ENCODE measurements at regions not wholly inside any gene's neighbourhood (a gene's known extent, or its start where the extent isn't known, plus 50 kb on each side); places are given as distances from the start of the nearest gene placed in this dataset.

DNA sequence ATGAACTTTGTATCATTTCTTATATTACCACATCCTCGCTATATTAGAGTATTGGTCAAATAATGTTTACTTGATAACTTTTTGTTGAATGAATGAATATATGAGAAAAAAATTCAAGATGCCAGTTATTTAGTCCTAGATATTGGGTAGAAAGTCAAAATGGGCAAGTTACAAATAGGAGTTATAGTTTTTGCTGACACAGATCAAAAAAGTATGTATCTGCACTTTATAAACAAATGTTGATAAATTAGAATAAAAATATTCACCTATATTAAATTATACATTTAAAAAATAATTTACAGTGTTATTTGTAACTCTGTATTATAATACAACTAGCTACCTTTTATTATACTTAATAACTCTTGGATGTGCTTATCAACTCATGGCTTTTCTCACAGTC, 57.8 kb upstream of the NDST4 start:
- DNase-seq = no peak

DNA sequence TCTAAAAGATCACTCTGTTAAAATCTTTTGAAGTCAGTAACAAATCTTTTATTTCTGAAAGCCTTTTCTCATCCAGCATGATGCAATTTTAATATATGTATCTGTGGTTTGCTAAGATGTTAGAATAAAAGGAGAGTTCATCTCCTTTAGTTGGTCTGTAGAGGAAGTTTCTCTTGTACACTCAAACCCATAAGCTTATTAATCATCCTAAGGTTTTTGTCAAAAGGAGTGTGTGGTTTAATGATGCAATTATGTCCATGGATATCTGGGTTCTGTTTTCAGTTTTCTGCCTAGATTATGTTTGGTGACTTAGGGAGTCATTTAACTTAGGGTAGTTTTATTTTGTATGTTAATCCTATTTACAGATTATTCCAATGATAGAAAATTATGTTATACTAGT, 52.1 kb upstream of the NDST4 start:
- no peak for DNase-seq

Data from GF-D8 (cell line).